ENCODE measurements at regions not wholly inside any gene's neighbourhood (a gene's known extent, or its start where the extent isn't known, plus 50 kb on each side); places are given as distances from the start of the nearest gene placed in this dataset.

- no peak for DNase-seq
Measured at GRCh38 chr9:130755377-130756007, 61.9 kb downstream of the EXOSC2 start.

- DNase-seq = no peak
Measured at GRCh38 chr9:130756037-130756436, 62.5 kb downstream of the EXOSC2 start.

- DNase-seq = no peak
Measured at GRCh38 chr9:130756455-130757152, 63.0 kb downstream of the EXOSC2 start.

- DNase-seq = no peak
Measured at GRCh38 chr9:130759738-130760137, 66.2 kb downstream of the EXOSC2 start.

DNA sequence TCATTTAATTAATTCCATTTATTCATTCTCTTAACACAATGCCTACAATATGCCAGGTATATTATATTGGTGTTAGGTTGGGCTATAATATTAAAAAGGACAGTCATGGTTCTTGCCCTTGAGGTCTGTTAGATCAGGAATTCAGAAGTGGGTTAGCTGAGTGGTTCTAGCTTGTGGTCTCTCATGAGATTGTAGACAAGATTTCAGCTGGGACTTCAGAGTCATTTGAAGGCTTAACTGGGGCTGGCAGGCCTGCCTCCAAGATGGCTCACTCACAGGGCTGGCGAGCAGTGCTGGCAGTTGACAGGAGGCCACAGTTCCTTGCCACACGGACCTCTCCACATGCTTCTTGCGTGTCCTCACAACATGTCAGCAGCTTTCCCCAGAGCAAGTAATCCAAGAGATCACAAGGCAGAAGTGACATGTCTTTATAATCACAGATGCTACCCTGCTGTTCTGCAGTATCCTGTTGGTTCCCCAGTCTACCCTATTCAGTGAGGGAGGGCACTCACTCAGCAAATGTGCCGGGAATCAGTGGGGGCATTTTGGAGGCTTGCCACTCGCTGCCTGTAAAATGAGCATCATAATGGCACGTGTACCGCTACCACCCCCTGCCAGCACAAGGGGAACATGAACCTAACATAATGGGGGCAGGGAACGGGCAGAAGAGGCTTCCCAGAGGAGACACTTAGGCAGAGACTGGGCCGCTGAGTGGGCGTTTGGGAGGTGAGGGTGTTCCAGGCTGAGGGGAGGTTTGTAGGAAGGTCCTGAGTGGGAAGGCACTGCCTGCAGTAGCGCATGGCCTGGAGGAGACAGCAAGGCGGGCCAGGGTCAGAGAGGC, 70.0 kb downstream of the EXOSC2 start:
- no peak for DNase-seq

GRCh38 chr9:130765137-130766020, 69.7 kb upstream of the ABL1 start:
- peak; percentile 26 to 43 for DNase-seq

DNA sequence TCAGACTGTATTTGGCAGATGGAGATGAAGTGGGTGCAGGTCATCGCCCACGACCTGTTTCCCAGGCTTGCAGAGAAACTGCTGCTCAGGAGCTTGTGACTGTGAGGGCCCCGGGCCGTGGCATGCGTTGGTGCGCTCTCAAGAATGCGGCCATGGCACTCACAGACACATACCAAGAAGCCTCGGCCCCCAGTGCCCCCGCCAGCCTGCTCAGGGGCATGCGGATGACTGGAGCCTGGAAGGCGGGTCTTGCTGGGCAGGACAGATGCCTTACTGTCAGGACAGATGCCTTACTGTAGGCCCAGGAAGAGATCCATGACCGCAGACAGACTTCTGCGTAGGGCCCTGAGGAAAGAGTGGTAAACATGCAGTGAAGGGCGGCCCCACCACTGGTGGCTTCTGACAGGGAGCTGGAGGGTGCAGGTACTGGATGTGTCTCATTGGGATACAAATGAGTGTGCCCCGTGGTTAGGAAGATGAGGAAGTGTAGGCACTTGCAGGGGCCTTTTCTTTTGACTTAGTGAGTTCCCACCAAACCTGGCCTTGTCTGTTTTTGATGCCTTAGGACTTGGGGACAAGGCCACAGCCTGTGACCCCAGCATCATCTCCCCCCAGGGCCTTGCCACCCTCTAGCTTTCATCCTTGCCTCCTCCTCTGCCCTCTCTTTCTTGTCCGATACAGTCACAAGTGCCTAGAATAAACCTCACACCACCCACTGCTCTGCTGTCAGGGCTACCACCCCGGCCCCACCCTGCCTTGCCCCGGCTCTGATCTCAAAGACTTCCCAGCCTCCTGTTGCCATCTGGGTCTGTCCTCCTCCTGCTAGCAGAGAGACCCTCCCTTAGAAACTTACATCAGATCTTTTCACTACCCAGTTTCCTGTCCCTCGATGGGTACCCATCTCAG, 68.8 kb upstream of the ABL1 start:
- DNase-seq = peak in 1 of 2 experiments; percentile 12

DNA sequence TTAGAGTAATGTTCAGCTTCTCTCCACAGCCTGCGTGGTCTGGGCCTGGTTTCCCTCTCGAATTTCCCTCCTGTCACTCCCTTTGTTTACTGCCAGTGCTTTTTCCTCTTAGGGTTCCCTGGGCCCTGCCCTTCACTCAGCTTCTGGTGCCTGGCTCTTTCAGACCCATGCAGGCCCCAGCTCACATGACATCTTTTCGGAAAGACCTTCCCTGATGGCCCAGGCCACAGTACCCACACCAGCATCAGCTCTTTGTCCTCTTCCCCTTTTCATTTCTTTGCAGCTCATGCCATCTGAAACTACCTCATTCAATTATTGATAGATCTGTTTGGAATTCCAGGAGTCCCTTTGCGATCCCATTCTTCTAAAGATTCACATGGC, 68.1 kb upstream of the ABL1 start:
- no peak for DNase-seq

GRCh38 chr9:130768265-130768664, 66.8 kb upstream of the ABL1 start:
- no peak for DNase-seq

DNA sequence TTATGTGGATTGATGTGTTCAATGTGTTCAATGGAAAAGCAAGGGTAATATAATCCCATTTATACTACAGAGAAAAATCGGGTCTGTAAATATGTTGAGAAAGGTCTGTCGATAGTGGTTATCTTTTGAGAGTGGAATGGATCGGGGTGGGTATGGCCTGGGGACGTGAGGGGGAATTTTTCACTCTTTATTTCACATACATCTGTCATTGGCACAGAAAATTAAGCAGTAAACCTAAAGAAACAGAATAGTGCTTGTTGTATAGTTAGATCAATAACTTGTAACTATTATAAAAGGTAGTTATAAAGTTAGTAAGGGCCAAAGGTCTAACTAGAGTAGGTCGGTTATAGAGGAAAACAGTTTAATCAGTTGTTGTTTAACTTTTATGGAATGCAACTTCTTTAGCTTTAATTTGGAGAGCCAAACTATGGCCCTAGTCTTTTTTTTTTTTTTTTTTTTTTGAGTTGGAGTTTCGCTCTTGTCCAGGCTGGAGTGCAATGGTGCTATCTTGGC, 66.1 kb upstream of the ABL1 start:
- DNase-seq = no peak

GRCh38 chr9:130770093-130770492, 65.0 kb upstream of the ABL1 start:
- no peak for DNase-seq

- DNase-seq = no peak
Measured at GRCh38 chr9:130770679-130771442, 64.2 kb upstream of the ABL1 start.

- no peak for DNase-seq
Measured at GRCh38 chr9:130772185-130772584, 62.9 kb upstream of the ABL1 start.

- DNase-seq = no peak
Measured at GRCh38 chr9:130774183-130774582, 60.9 kb upstream of the ABL1 start.

DNA sequence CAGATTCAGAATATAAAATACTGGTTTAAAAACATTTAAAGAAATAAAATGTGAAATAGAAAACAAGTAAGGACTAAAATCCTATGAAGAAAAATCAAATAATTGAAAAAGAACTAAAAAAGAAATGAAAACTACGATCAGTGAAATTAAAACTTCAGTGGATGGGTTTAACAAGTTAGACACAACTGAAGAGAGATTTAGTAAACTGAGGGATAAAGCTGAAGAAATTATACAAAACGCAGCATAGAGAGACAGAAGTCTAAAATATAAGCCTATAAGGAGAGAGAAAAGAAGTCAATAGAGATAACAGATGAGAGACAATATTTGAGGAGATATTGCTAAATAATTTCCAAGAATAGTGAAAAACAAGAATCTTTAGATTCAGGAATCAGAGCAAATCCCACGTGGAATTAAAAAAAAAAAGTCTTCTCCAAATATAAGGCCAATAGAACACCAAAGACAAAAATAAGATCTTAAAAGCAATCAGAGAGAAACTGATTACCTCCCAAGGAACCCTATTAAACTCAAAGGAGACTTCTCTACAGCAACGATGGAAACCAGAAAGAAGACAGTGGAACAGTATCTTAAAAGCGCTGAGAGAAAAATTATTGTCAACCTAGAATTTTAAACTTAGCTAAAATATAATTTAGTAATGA, 59.6 kb upstream of the ABL1 start:
- no peak for DNase-seq

GRCh38 chr9:130779153-130779855, 55.8 kb upstream of the ABL1 start:
- DNase-seq = no peak

- DNase-seq = no peak
Measured at GRCh38 chr9:130780415-130780814, 54.6 kb upstream of the ABL1 start.

DNA sequence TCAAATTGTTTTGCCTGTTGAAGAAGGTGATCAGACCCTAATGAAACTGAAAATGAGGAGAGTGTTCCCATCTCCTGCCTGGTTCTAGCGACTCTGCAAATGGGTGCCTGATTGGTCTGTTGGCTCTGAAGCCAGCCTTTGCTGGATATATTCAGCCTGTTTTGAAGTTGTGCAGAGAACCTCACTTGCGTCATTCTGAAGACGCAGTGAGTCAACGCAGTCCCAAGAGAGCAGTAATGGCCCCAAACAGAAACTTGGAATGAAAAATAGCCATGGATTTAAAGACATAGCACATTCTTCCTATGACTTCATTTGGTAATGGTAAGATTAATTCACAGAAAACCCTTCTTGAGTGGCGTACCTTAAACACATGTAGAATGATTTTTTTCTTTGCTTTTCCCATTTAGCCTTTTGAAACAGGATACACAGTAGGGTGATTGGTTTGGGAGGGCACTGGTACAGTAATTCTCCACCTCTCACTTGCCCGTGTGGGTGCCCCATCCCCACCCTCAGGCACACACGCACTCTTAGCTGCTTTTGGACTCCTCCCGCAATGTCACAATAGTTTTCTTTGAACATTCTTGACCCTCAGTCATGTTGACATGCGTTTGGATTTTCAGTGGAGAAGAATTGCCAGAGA, 54.1 kb upstream of the ABL1 start:
- DNase-seq = no peak

DNA sequence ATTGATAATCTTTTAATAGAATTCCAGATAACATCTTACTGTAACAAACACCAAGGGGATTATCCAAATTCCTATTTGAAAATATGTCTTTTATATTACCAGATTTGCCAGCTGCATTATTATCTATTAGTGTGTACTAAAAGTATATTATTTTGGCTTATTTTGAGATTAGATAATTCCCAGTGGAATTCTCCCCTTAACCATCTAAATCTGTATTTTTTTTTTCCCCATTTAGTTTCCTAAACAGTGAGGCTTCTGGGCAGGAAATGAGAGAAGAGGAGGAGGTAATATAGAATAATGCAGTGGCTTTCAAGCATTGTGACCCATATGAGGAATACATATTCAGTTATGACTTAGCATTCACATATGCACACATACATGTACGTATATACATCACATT, 53.5 kb upstream of the ABL1 start:
- DNase-seq = no peak

Measured in activated CD4-positive, alpha-beta T cell treated with anti-CD3 and anti-CD28 coated beads, Interleukin-2, amount 50 U/mL, for 48 hours (primary cell).